ENCODE measurements at regions not wholly inside any gene's neighbourhood (a gene's known extent, or its start where the extent isn't known, plus 50 kb on each side); places are given as distances from the start of the nearest gene placed in this dataset.

- Histone ChIP-seq H2AFZ (ENCODE audit: low read depth, low read length) (no peak overlapping the region), H3K9me1 (ENCODE audit: control insufficient read depth, insufficient read depth, low read length) (no peaks in the 10 kb centered on the region), H3K4me2 (ENCODE audit: insufficient read depth, low read length) (no peak overlapping the region), H3K36me3 (ENCODE audit: control insufficient read depth, insufficient read depth, low read length) (no peaks in the 10 kb centered on the region), H3K4me1 (replicated peaks in 1 of 2; ENCODE audit: control insufficient read depth in 2 of 2, insufficient read depth in 2 of 2, low read length in 2 of 2) (peaks cover 0 to 13% of the 10 kb centered on the region in 2 experiments; a peak in 3 of 5 replicates), H4K20me1 (replicated peaks; ENCODE audit: control insufficient read depth, insufficient read depth, low read length) (no peaks in the 10 kb centered on the region), H3K9ac (ENCODE audit: insufficient read depth in 1 of 2, low read depth in 2 of 2, low read length in 2 of 2) (no peak overlapping the region), H3K9me3 (replicated peaks; ENCODE audit: control insufficient read depth, insufficient read depth, low read depth, low read length) (no peaks in the 10 kb centered on the region; the same call in 1 of the 2 replicates), H3K27me3 (ENCODE audit: control insufficient read depth in 2 of 2, insufficient read depth in 2 of 2, low read length in 2 of 2) (peaks cover 0 to 4% of the 10 kb centered on the region in 2 experiments; a peak in 2 of 5 replicates), H3K27ac (ENCODE audit: extremely low read depth, low read depth, low read length) (no peak overlapping the region), H3K4me3 (no peak overlapping the region), H3K79me2 (ENCODE audit: control insufficient read depth, insufficient read depth, low read length) (no peaks in the 10 kb centered on the region)
- no peak for ATAC-seq
- TF ChIP-seq TAF7 (tag; IDR thresholded peaks at IDR 0.05) (no peak), CHD1 (IDR thresholded peaks at IDR 0.05; ENCODE audit: low read length) (no peak), SUPT5H (IDR thresholded peaks at IDR 0.05) (no peak), ZNF717 (CRISPR knock-in tag; IDR thresholded peaks at IDR 0.05) (no peak), EHMT2 (IDR thresholded peaks at IDR 0.05) (no peak), ZNF41 (CRISPR knock-in tag; conservative IDR thresholded peaks at IDR 0.05) (no peak), MYNN (IDR thresholded peaks at IDR 0.05) (no peak), MYNN (CRISPR knock-in tag; IDR thresholded peaks at IDR 0.05) (no peak), ZNF740 (CRISPR knock-in tag; IDR thresholded peaks at IDR 0.05) (no peak), ZNF740 (tag; IDR thresholded peaks at IDR 0.05) (no peak), CCAR2 (IDR thresholded peaks at IDR 0.05; ENCODE audit: low read depth, low read length) (no peak), FOXJ2 (tag; IDR thresholded peaks at IDR 0.05) (no peak), KLF1 (tag; IDR thresholded peaks at IDR 0.05) (no peak), SRSF7 (optimal IDR thresholded peaks at IDR 0.05; ENCODE audit: low read depth, low read length) (no peak), U2AF2 (optimal IDR thresholded peaks at IDR 0.05; ENCODE audit: low read depth, low read length) (no peak), ZNF354B (CRISPR knock-in tag; IDR thresholded peaks at IDR 0.05) (no peak), FOXK1 (CRISPR knock-in tag; IDR thresholded peaks at IDR 0.05; ENCODE audit: borderline replicate concordance) (no peak), CEBPG (CRISPR knock-in tag; IDR thresholded peaks at IDR 0.05) (no peak), CEBPG (tag; conservative IDR thresholded peaks at IDR 0.05 in 1 of 2, IDR thresholded peaks at IDR 0.05 in 1 of 2) (no peak), CBX3 (IDR thresholded peaks at IDR 0.05; ENCODE audit: borderline replicate concordance in 1 of 2, low read length in 2 of 2) (no peak)
- TF ChIP-seq, protein P1, sequence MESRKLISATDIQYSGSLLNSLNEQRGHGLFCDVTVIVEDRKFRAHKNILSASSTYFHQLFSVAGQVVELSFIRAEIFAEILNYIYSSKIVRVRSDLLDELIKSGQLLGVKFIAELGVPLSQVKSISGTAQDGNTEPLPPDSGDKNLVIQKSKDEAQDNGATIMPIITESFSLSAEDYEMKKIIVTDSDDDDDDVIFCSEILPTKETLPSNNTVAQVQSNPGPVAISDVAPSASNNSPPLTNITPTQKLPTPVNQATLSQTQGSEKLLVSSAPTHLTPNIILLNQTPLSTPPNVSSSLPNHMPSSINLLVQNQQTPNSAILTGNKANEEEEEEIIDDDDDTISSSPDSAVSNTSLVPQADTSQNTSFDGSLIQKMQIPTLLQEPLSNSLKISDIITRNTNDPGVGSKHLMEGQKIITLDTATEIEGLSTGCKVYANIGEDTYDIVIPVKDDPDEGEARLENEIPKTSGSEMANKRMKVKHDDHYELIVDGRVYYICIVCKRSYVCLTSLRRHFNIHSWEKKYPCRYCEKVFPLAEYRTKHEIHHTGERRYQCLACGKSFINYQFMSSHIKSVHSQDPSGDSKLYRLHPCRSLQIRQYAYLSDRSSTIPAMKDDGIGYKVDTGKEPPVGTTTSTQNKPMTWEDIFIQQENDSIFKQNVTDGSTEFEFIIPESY (CRISPR knock-in tag; IDR thresholded peaks at IDR 0.05): no peak
- in situ Hi-C loops (cut with MboI) (no loop called here), intact Hi-C loops (cut with micrococcal nuclease) (no loop called here)
- no peak for FAIRE-seq
- ChIA-PET CTCF (ENCODE audit: low intra/inter-chr PET ratio) (no interaction called here), POLR2A (no interaction called here)
- DNase-seq (ENCODE audit: extremely low read depth in 1 of 4, low spot score in 3 of 4): no peak
- no TSS peak for BruUV-seq (replicated peaks)
- WGBS (ENCODE audit: insufficient coverage, low coverage, missing lambda C conversion rate): 0% methylated on average over 2 of the region's 2 CpGs
Observed at GRCh38 chr10:31605861-31606525, 287.0 kb downstream of the ZEB1 start.
